ENCODE measurements at regions not wholly inside any gene's neighbourhood (a gene's known extent, or its start where the extent isn't known, plus 50 kb on each side); places are given as distances from the start of the nearest gene placed in this dataset.

DNA sequence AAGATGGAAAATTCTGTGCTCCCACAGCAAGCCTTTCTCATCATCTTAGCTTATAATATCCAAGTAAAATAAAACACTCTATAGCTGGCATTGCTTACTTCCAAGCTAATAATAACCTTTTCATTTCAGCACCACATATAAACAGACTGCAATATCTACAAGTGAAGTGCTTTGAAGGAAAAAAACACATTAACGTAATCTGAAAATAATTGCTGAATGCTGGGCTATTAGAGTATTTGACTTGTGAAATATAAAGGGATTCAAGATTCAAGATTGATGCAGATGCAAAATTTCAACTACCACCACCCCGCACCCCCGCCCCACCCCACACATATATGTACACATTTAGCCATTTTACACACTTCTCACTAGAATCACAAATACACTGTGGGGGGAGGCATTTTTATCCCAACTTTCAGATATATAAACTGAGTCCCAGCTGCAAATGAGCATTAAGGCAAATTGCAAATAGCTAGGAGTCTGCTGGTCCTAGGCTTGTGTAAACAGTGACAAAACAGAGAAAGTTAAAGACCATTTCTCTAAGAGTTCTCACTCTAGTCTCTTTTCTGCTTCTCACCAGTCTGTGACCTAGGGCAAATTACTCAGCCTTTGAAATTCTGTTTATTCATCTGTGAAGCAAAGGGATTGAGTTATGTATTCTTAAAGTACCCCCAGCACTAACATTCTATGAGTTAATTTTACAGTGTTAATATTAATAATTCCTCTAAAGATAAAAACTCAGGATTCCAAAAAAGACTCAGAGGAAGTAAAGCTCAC lies 489.4 kb downstream of the PRELID2 start:
- H3K9me3 Mint-ChIP-seq: peaks cover 3 to 11% (median 7%) of the 10 kb centered on the region in 3 donors
- no peaks in the 10 kb centered on the region for H3K4me1 Mint-ChIP-seq
- H3K36me3 ChIP-seq (ENCODE audit: control insufficient read depth in 2 of 2, extremely low read depth in 1 of 2, insufficient read depth in 1 of 2, low read length in 1 of 2): no peaks in the 10 kb centered on the region
- H3K27ac Mint-ChIP-seq: no peak overlapping the region
- DNase-seq (no peak), ATAC-seq (replicated peaks in 1 of 4) (no peak)
- no peak overlapping the region for H3K4me3 Mint-ChIP-seq
- H3K27me3 Mint-ChIP-seq: no peaks in the 10 kb centered on the region
- POLR2A ChIA-PET: no interaction called here
- WGBS (ENCODE audit: insufficient coverage): no CpG with 5 or more reads among the region's 3 CpGs
- H3K4me1 ChIP-seq (ENCODE audit: control insufficient read depth in 1 of 2, extremely low read depth in 1 of 2, insufficient read depth in 2 of 2, low read length in 2 of 2): no peaks in the 10 kb centered on the region
- no peaks in the 10 kb centered on the region for H3K36me3 Mint-ChIP-seq
- no peaks in the 10 kb centered on the region for H3K9me3 ChIP-seq
- H3K27ac ChIP-seq (ENCODE audit: low read length): no peak overlapping the region
- CTCF ChIA-PET: no interaction called here
- no peak overlapping the region for H3K4me3 ChIP-seq (ENCODE audit: control insufficient read depth in 1 of 2, extremely low read depth in 1 of 2, low read length in 1 of 2)
- H3K27me3 ChIP-seq (replicated peaks in 1 of 2; ENCODE audit: control insufficient read depth in 2 of 2, extremely low read depth in 1 of 2, insufficient read depth in 2 of 2, low read length in 1 of 2): no peaks in the 10 kb centered on the region

GRCh38 chr5:145341842-145342241 lies 493.3 kb downstream of the PRELID2 start:
- Mint-ChIP-seq H3K27me3 (no peaks in the 10 kb centered on the region), H3K4me1 (no peaks in the 10 kb centered on the region), H3K4me3 (no peak overlapping the region), H3K9me3 (peaks cover 4 to 17% (median 8%) of the 10 kb centered on the region in 3 donors), H3K27ac (no peak overlapping the region), H3K36me3 (no peaks in the 10 kb centered on the region)
- Histone ChIP-seq H3K27me3 (replicated peaks in 1 of 2; ENCODE audit: control insufficient read depth in 2 of 2, extremely low read depth in 1 of 2, insufficient read depth in 2 of 2, low read length in 1 of 2) (no peaks in the 10 kb centered on the region), H3K27ac (ENCODE audit: low read length) (no peak overlapping the region), H3K36me3 (ENCODE audit: control insufficient read depth in 2 of 2, extremely low read depth in 1 of 2, insufficient read depth in 1 of 2, low read length in 1 of 2) (no peaks in the 10 kb centered on the region), H3K9me3 (peaks cover 2% of the 10 kb centered on the region), H3K4me3 (ENCODE audit: control insufficient read depth in 1 of 2, extremely low read depth in 1 of 2, low read length in 1 of 2) (no peak overlapping the region), H3K4me1 (ENCODE audit: control insufficient read depth in 1 of 2, extremely low read depth in 1 of 2, insufficient read depth in 2 of 2, low read length in 2 of 2) (no peaks in the 10 kb centered on the region)
- DNase-seq (no peak), ATAC-seq (replicated peaks in 1 of 4) (no peak)
- ChIA-PET POLR2A (no interaction called here), CTCF (no interaction called here)
- WGBS (ENCODE audit: insufficient coverage): no CpG with 5 or more reads among the region's 1 CpG

GRCh38 chr5:145340099-145340498 lies 495.0 kb downstream of the PRELID2 start:
- Mint-ChIP-seq H3K27me3 (no peaks in the 10 kb centered on the region), H3K36me3 (no peaks in the 10 kb centered on the region), H3K9me3 (peaks cover 8 to 20% (median 9%) of the 10 kb centered on the region in 3 donors), H3K4me3 (no peak overlapping the region), H3K27ac (no peak overlapping the region), H3K4me1 (no peaks in the 10 kb centered on the region)
- no peaks in the 10 kb centered on the region for H3K27me3 ChIP-seq (replicated peaks in 1 of 2; ENCODE audit: control insufficient read depth in 2 of 2, extremely low read depth in 1 of 2, insufficient read depth in 2 of 2, low read length in 1 of 2)
- H3K27ac ChIP-seq (ENCODE audit: low read length): no peak overlapping the region
- peaks cover 2% of the 10 kb centered on the region for H3K9me3 ChIP-seq
- no peak for ATAC-seq (replicated peaks in 1 of 4)
- POLR2A ChIA-PET: no interaction called here
- DNase-seq: no peak
- H3K4me1 ChIP-seq (ENCODE audit: control insufficient read depth in 1 of 2, extremely low read depth in 1 of 2, insufficient read depth in 2 of 2, low read length in 2 of 2): no peaks in the 10 kb centered on the region
- H3K36me3 ChIP-seq (ENCODE audit: control insufficient read depth in 2 of 2, extremely low read depth in 1 of 2, insufficient read depth in 1 of 2, low read length in 1 of 2): no peaks in the 10 kb centered on the region
- WGBS (ENCODE audit: insufficient coverage): 62% methylated on average over 2 of the region's 3 CpGs
- CTCF ChIA-PET: no interaction called here
- H3K4me3 ChIP-seq (ENCODE audit: control insufficient read depth in 1 of 2, extremely low read depth in 1 of 2, low read length in 1 of 2): no peak overlapping the region

GRCh38 chr5:145324767-145325479 lies 510.2 kb downstream of the PRELID2 start:
- H3K27me3 Mint-ChIP-seq: no peaks in the 10 kb centered on the region
- H3K4me3 ChIP-seq (ENCODE audit: control insufficient read depth in 1 of 2, extremely low read depth in 1 of 2, low read length in 1 of 2): no peak overlapping the region
- H3K36me3 Mint-ChIP-seq: no peaks in the 10 kb centered on the region
- H3K27ac ChIP-seq (ENCODE audit: low read length): no peak overlapping the region
- no peaks in the 10 kb centered on the region for H3K4me1 Mint-ChIP-seq
- H3K27me3 ChIP-seq (replicated peaks in 1 of 2; ENCODE audit: control insufficient read depth in 2 of 2, extremely low read depth in 1 of 2, insufficient read depth in 2 of 2, low read length in 1 of 2): no peaks in the 10 kb centered on the region
- no peak overlapping the region for H3K4me3 Mint-ChIP-seq
- CTCF ChIA-PET: no interaction called here
- no peak for ATAC-seq (replicated peaks in 1 of 4)
- H3K4me1 ChIP-seq (ENCODE audit: control insufficient read depth in 1 of 2, extremely low read depth in 1 of 2, insufficient read depth in 2 of 2, low read length in 2 of 2): no peaks in the 10 kb centered on the region
- H3K27ac Mint-ChIP-seq: no peak overlapping the region
- peaks cover 2% of the 10 kb centered on the region for H3K9me3 ChIP-seq
- no peaks in the 10 kb centered on the region for H3K36me3 ChIP-seq (ENCODE audit: control insufficient read depth in 2 of 2, extremely low read depth in 1 of 2, insufficient read depth in 1 of 2, low read length in 1 of 2)
- no peak for DNase-seq
- H3K9me3 Mint-ChIP-seq: peaks cover 11 to 35% (median 16%) of the 10 kb centered on the region in 3 donors
- POLR2A ChIA-PET: no interaction called here

DNA sequence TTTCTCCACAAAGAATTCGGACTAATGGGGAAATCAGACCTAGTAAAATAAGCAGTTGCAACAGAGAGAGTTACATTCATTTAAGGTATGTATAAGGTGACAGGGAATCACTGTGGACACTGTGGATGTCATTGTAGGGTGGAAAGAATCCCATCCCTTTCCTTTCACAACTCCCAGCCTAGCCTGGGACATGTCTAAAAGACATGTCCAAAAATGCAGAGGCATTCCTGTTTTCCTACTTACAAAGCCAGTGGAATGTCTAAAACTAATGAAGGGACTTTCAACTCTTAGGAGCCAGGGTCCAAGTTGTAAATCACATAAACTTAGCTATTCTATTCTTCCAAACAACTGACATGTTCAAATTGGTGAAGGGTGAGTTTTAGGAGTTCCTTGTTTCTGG lies 511.0 kb downstream of the PRELID2 start:
- WGBS (ENCODE audit: insufficient coverage): no CpG with 5 or more reads among the region's 1 CpG
- Mint-ChIP-seq H3K36me3 (no peaks in the 10 kb centered on the region), H3K9me3 (peaks cover 5 to 35% (median 14%) of the 10 kb centered on the region in 3 donors), H3K4me3 (no peak overlapping the region), H3K4me1 (no peaks in the 10 kb centered on the region), H3K27ac (no peak overlapping the region), H3K27me3 (no peaks in the 10 kb centered on the region)
- no peak overlapping the region for H3K4me3 ChIP-seq (ENCODE audit: control insufficient read depth in 1 of 2, extremely low read depth in 1 of 2, low read length in 1 of 2)
- H3K36me3 ChIP-seq (ENCODE audit: control insufficient read depth in 2 of 2, extremely low read depth in 1 of 2, insufficient read depth in 1 of 2, low read length in 1 of 2): no peaks in the 10 kb centered on the region
- DNase-seq (no peak), ATAC-seq (replicated peaks in 1 of 4) (no peak)
- no peaks in the 10 kb centered on the region for H3K27me3 ChIP-seq (replicated peaks in 1 of 2; ENCODE audit: control insufficient read depth in 2 of 2, extremely low read depth in 1 of 2, insufficient read depth in 2 of 2, low read length in 1 of 2)
- peaks cover 2% of the 10 kb centered on the region for H3K9me3 ChIP-seq
- H3K4me1 ChIP-seq (ENCODE audit: control insufficient read depth in 1 of 2, extremely low read depth in 1 of 2, insufficient read depth in 2 of 2, low read length in 2 of 2): no peaks in the 10 kb centered on the region
- CTCF ChIA-PET: no interaction called here
- no peak overlapping the region for H3K27ac ChIP-seq (ENCODE audit: low read length)
- POLR2A ChIA-PET: no interaction called here

- no peak for DNase-seq
- H3K27ac Mint-ChIP-seq: no peak overlapping the region
Observed at GRCh38 chr5:145316282-145316681, 518.9 kb downstream of the PRELID2 start.

More at GRCh38 chr5:145316282-145316681, 518.9 kb downstream of the PRELID2 start:
- no peaks in the 10 kb centered on the region for H3K36me3 ChIP-seq (ENCODE audit: control insufficient read depth in 2 of 2, extremely low read depth in 1 of 2, insufficient read depth in 1 of 2, low read length in 1 of 2)
- H3K4me3 ChIP-seq (ENCODE audit: control insufficient read depth in 1 of 2, extremely low read depth in 1 of 2, low read length in 1 of 2): no peak overlapping the region
- H3K27me3 Mint-ChIP-seq: no peaks in the 10 kb centered on the region
- H3K4me1 ChIP-seq (ENCODE audit: control insufficient read depth in 1 of 2, extremely low read depth in 1 of 2, insufficient read depth in 2 of 2, low read length in 2 of 2): no peaks in the 10 kb centered on the region
- peaks cover 5 to 10% (median 8%) of the 10 kb centered on the region in 3 donors for H3K9me3 Mint-ChIP-seq
- no peaks in the 10 kb centered on the region for H3K27me3 ChIP-seq (replicated peaks in 1 of 2; ENCODE audit: control insufficient read depth in 2 of 2, extremely low read depth in 1 of 2, insufficient read depth in 2 of 2, low read length in 1 of 2)
- no peak for ATAC-seq (replicated peaks in 1 of 4)
- no peak overlapping the region for H3K27ac ChIP-seq (ENCODE audit: low read length)
- WGBS (ENCODE audit: insufficient coverage): 80% methylated on average over 2 of the region's 2 CpGs
- no peaks in the 10 kb centered on the region for H3K9me3 ChIP-seq
- H3K4me3 Mint-ChIP-seq: no peak overlapping the region
- no peaks in the 10 kb centered on the region for H3K36me3 Mint-ChIP-seq
- POLR2A ChIA-PET: no interaction called here
- CTCF ChIA-PET: interaction anchor here in 1 of 2 donors (0.6 kb wide), 1 partner anchor 1481 kb away, joined by 8 read pairs; no protein-coding TSS in a partner anchor
- H3K4me1 Mint-ChIP-seq: no peaks in the 10 kb centered on the region
